HEK293 (cell line): ENCODE measurements at regions not wholly inside any gene's neighbourhood (a gene's known extent, or its start where the extent isn't known, plus 50 kb on each side); places are given as distances from the start of the nearest gene placed in this dataset.

Experiments
- CTCF ChIA-PET: fragments of 350-600 bp; formaldehyde crosslinking; extraction: SDS; loops from one replicate; lab custom pipeline; 2021; ENCODE audit warnings: antibody characterized with exemption; lab: Yijun Ruan, JAX
- POLR2A ChIA-PET: fragments of 300-600 bp; formaldehyde crosslinking; extraction: SDS; loops from one replicate; lab custom pipeline; 2020; ENCODE audit warnings: antibody characterized with exemption, inconsistent platforms; lab: Yijun Ruan, JAX
- H3K27ac ChIP-seq: fragments of 200-500 bp; sonication (Bioruptor generic); 2 replicates; pipeline ENCODE4 v1.5.1; 2014; ENCODE audit warnings: low read depth, low read length, control low read depth, inconsistent platforms; ENCODE audit errors: extremely low read depth
- H3K36me3 ChIP-seq, 2 experiments: fragments of 200-500 bp in 1 of 2; sonication (Bioruptor generic) in 1 of 2; 1 replicate in 1 of 2; 2 replicates in 1 of 2; pipeline ENCODE4 v1.5.1; 2014 to 2017; ENCODE audit warnings: inconsistent platforms in 2 of 2, low read length in 2 of 2; ENCODE audit not compliant: control insufficient read depth in 2 of 2, insufficient read depth in 1 of 2
- H3K4me1 ChIP-seq: fragments of 200-500 bp; sonication (Bioruptor generic); 2 replicates; pipeline ENCODE4 v1.5.1; 2014; ENCODE audit warnings: mild to moderate bottlenecking, low read length, inconsistent platforms; ENCODE audit not compliant: control insufficient read depth, insufficient read depth
- H3K4me3 ChIP-seq: 2 replicates; pipeline ENCODE4 v1.5.1; 2011; ENCODE audit warnings: low read depth, mild to moderate bottlenecking, control low read depth, low read length, moderate library complexity
- H3K9me3 ChIP-seq: fragments of 200-500 bp; sonication (Bioruptor generic); 2 replicates; pipeline ENCODE4 v1.5.1; 2014; ENCODE audit warnings: low read depth, low read length, inconsistent platforms; ENCODE audit not compliant: control insufficient read depth, insufficient read depth
- KLF10 ChIP-seq: fragments of 450-650 bp; IDR thresholded peaks from 2 replicates; pipeline ENCODE4 v1.5.1; 2018; ENCODE audit warnings: missing biosample characterization, mild to moderate bottlenecking, missing genetic modification characterization
- KLF7 ChIP-seq: fragments of 450-650 bp; formaldehyde crosslinking; IDR thresholded peaks from 2 replicates; pipeline ENCODE4 v1.5.1; 2016; ENCODE audit warnings: missing biosample characterization, missing genetic modification characterization, borderline replicate concordance
- PRDM10 ChIP-seq: fragments of 450-650 bp; formaldehyde crosslinking; IDR thresholded peaks from 2 replicates; pipeline ENCODE4 v1.5.1; 2016; ENCODE audit warnings: missing biosample characterization, missing genetic modification characterization
- SCRT2 ChIP-seq: fragments of 450-650 bp; formaldehyde crosslinking; IDR thresholded peaks from 2 replicates; pipeline ENCODE4 v1.5.1; 2016; ENCODE audit warnings: missing biosample characterization, missing genetic modification characterization
- SP2 ChIP-seq: fragments of 450-650 bp; formaldehyde crosslinking; IDR thresholded peaks from 2 replicates; pipeline ENCODE4 v1.5.1; 2016; ENCODE audit warnings: missing biosample characterization, missing genetic modification characterization
- SP3 ChIP-seq: fragments of 450-650 bp; formaldehyde crosslinking; IDR thresholded peaks from 2 replicates; pipeline ENCODE4 v1.5.1; 2016; ENCODE audit warnings: missing biosample characterization, missing genetic modification characterization
- ZEB2 ChIP-seq: fragments of 450-650 bp; formaldehyde crosslinking; IDR thresholded peaks from 2 replicates; pipeline ENCODE4 v1.5.1; 2016; ENCODE audit warnings: missing biosample characterization, missing genetic modification characterization
- ZNF132 ChIP-seq: fragments of 450-650 bp; formaldehyde crosslinking; IDR thresholded peaks from 2 replicates; pipeline ENCODE4 v1.5.1; 2017; ENCODE audit warnings: missing biosample characterization, missing genetic modification characterization, borderline replicate concordance
- ZNF138 ChIP-seq: fragments of 450-650 bp; formaldehyde crosslinking; IDR thresholded peaks from 2 replicates; pipeline ENCODE4 v1.5.1; 2016; ENCODE audit warnings: missing biosample characterization, missing genetic modification characterization, borderline replicate concordance
- ZNF175 ChIP-seq: fragments of 450-650 bp; formaldehyde crosslinking; IDR thresholded peaks from 2 replicates; pipeline ENCODE4 v1.5.1; 2016; ENCODE audit warnings: missing biosample characterization, missing genetic modification characterization
- ZNF184 ChIP-seq: fragments of 450-650 bp; IDR thresholded peaks from 2 replicates; pipeline ENCODE4 v1.5.1; 2018; ENCODE audit warnings: missing biosample characterization, mild to moderate bottlenecking, missing genetic modification characterization
- ZNF37A ChIP-seq: fragments of 450-650 bp; IDR thresholded peaks from 2 replicates; pipeline ENCODE4 v1.5.1; 2018; ENCODE audit warnings: missing biosample characterization, missing genetic modification characterization
- ZNF404 ChIP-seq: fragments of 450-650 bp; formaldehyde crosslinking; IDR thresholded peaks from 2 replicates; pipeline ENCODE4 v1.5.1; 2017; ENCODE audit warnings: missing biosample characterization, missing genetic modification characterization
- ZNF423 ChIP-seq: fragments of 450-650 bp; formaldehyde crosslinking; IDR thresholded peaks from 2 replicates; pipeline ENCODE4 v1.5.1; 2016; ENCODE audit warnings: missing biosample characterization, missing genetic modification characterization
- ZNF510 ChIP-seq: fragments of 450-650 bp; formaldehyde crosslinking; IDR thresholded peaks from 2 replicates; pipeline ENCODE4 v1.5.1; 2018; ENCODE audit warnings: mild to moderate bottlenecking, missing genetic modification characterization, missing biosample characterization; ENCODE audit not compliant: insufficient replicate concordance
- ZNF626 ChIP-seq: fragments of 450-650 bp; sonication (Bioruptor Pico); formaldehyde crosslinking; IDR thresholded peaks from 2 replicates; pipeline ENCODE4 v1.5.1; 2018; ENCODE audit warnings: missing biosample characterization, missing genetic modification characterization, inconsistent platforms
- ZNF660 ChIP-seq: fragments of 450-650 bp; IDR thresholded peaks from 2 replicates; pipeline ENCODE4 v1.5.1; 2018; ENCODE audit warnings: missing biosample characterization, mild to moderate bottlenecking, missing genetic modification characterization
- ZNF677 ChIP-seq: fragments of 450-650 bp; IDR thresholded peaks from 2 replicates; pipeline ENCODE4 v1.5.0; 2018; ENCODE audit warnings: missing biosample characterization, mild to moderate bottlenecking, missing genetic modification characterization, moderate library complexity
- ZNF747 ChIP-seq: fragments of 450-650 bp; formaldehyde crosslinking; IDR thresholded peaks from 2 replicates; pipeline ENCODE4 v1.5.1; 2016; ENCODE audit warnings: missing biosample characterization, missing genetic modification characterization
- ZSCAN23 ChIP-seq: fragments of 450-650 bp; formaldehyde crosslinking; IDR thresholded peaks from 2 replicates; pipeline ENCODE4 v1.5.1; 2016; ENCODE audit warnings: missing biosample characterization, missing genetic modification characterization
- ZSCAN4 ChIP-seq: fragments of 450-650 bp; formaldehyde crosslinking; IDR thresholded peaks from 2 replicates; pipeline ENCODE4 v1.5.1; 2017; ENCODE audit warnings: missing biosample characterization, missing genetic modification characterization
- TF ChIP-seq, protein P1 (sequence below): fragments of 450-650 bp; formaldehyde crosslinking; IDR thresholded peaks from 2 replicates; pipeline ENCODE4 v1.5.1; 2016; ENCODE audit warnings: missing biosample characterization, missing genetic modification characterization, borderline replicate concordance
- TF ChIP-seq, protein P2 (sequence below): IDR thresholded peaks from 2 replicates; pipeline ENCODE4 v1.6.1; 2011; ENCODE audit warnings: mild to moderate bottlenecking, low read depth, low read length, borderline replicate concordance
- TF ChIP-seq, protein P3 (sequence below): fragments of 450-650 bp; formaldehyde crosslinking; IDR thresholded peaks from 2 replicates; pipeline ENCODE4 v1.5.1; 2017; ENCODE audit warnings: missing biosample characterization, mild to moderate bottlenecking, missing genetic modification characterization, moderate library complexity

DNA sequence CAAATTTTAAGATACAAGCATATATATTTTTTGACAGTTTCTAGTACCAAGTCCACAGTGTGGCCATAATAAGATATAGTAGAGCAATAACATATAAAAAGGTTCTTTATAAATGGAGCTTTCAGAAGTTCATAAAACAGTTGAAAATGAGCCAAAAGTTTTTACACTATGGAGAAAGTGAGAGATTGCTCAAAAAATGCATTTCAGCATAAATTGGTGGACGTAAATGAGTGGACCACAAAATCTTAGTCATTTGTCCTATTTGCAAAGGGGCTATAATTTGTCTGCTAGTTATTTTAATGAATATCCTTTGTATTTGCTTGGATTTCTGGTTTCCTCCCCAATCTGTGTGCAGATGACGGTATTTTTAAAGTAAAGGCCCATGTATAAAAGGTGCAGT is 159.4 kb upstream of the DAP start (continued):
- TF ChIP-seq ZNF677 (tag by site-specific recombination): no peak
- TF ChIP-seq, all 188 proteins: peak for 0

GRCh38 chr5:10914741-10915480 is 153.9 kb upstream of the DAP start:
- ChIA-PET POLR2A (no interaction called here), CTCF (interaction anchor here (1.0 kb wide), 1 partner anchor 23 kb away, joined by 3 read pairs; no protein-coding TSS in a partner anchor)
- Histone ChIP-seq H3K4me1 (0 out of 2 replicates have a peak, but pooled peaks cover 2% of the 10 kb centered on the region), H3K4me3 (no peak overlapping the region), H3K36me3 (no peaks in the 10 kb centered on the region), H3K9me3 (no peaks in the 10 kb centered on the region), H3K27ac (no peak overlapping the region)
- TF ChIP-seq KLF7 (tag by site-specific recombination): no peak
- TF ChIP-seq SP3 (tag by site-specific recombination): peak; percentile 5; the same call in 1 of the 2 replicates
- TF ChIP-seq, protein P1, sequence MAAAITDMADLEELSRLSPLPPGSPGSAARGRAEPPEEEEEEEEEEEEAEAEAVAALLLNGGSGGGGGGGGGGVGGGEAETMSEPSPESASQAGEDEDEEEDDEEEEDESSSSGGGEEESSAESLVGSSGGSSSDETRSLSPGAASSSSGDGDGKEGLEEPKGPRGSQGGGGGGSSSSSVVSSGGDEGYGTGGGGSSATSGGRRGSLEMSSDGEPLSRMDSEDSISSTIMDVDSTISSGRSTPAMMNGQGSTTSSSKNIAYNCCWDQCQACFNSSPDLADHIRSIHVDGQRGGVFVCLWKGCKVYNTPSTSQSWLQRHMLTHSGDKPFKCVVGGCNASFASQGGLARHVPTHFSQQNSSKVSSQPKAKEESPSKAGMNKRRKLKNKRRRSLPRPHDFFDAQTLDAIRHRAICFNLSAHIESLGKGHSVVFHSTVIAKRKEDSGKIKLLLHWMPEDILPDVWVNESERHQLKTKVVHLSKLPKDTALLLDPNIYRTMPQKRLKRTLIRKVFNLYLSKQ (tag by site-specific recombination): no peak
- TF ChIP-seq ZSCAN4 (tag by site-specific recombination): no peak

DNA sequence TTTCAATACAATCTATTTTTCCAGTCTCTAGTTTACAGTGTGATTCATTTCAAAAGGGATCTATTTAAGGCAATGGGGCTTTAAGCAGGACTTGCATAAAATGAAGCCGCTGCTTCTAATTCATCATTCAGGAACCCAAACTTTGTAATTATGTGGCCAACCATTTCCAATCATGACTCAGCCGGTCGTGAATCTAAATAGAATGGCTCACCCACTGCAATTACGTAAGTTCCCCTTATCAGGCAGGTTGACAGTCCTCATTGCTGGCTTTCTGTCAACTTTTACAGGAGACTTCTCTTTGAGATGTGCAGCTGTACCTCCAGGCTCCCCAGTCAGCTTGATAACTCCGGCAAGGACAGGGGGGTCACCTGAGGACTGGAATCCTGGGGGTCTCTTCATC is 152.8 kb upstream of the DAP start:
- Histone ChIP-seq H3K9me3 (no peaks in the 10 kb centered on the region), H3K4me3 (no peak overlapping the region), H3K4me1 (0 out of 2 replicates have a peak, but pooled peaks cover 2% of the 10 kb centered on the region), H3K27ac (no peak overlapping the region), H3K36me3 (no peaks in the 10 kb centered on the region)
- POLR2A ChIA-PET: no interaction called here
- CTCF ChIA-PET: no interaction called here
- TF ChIP-seq ZNF175 (tag by site-specific recombination): no peak
- no peak for TF ChIP-seq ZNF510 (tag by site-specific recombination)
- TF ChIP-seq ZNF138 (tag by site-specific recombination): no peak
- peak; percentile 71; the same call in 1 of the 2 replicates for TF ChIP-seq ZNF184 (tag by site-specific recombination)
- no peak for TF ChIP-seq ZNF132
- peak; percentile 64; the same call in 1 of the 2 replicates for TF ChIP-seq PRDM10
- TF ChIP-seq ZNF423 (tag by site-specific recombination): no peak
- TF ChIP-seq SCRT2 (tag by site-specific recombination): no peak
- peak; percentile 45; the same call in 1 of the 2 replicates for TF ChIP-seq ZEB2 (tag by site-specific recombination)
- TF ChIP-seq, protein P2, sequence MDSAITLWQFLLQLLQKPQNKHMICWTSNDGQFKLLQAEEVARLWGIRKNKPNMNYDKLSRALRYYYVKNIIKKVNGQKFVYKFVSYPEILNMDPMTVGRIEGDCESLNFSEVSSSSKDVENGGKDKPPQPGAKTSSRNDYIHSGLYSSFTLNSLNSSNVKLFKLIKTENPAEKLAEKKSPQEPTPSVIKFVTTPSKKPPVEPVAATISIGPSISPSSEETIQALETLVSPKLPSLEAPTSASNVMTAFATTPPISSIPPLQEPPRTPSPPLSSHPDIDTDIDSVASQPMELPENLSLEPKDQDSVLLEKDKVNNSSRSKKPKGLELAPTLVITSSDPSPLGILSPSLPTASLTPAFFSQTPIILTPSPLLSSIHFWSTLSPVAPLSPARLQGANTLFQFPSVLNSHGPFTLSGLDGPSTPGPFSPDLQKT: no peak
- TF ChIP-seq, protein P3, sequence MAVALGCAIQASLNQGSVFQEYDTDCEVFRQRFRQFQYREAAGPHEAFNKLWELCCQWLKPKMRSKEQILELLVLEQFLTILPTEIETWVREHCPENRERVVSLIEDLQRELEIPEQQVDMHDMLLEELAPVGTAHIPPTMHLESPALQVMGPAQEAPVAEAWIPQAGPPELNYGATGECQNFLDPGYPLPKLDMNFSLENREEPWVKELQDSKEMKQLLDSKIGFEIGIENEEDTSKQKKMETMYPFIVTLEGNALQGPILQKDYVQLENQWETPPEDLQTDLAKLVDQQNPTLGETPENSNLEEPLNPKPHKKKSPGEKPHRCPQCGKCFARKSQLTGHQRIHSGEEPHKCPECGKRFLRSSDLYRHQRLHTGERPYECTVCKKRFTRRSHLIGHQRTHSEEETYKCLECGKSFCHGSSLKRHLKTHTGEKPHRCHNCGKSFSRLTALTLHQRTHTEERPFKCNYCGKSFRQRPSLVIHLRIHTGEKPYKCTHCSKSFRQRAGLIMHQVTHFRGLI (tag by site-specific recombination): peak; percentile 89; the same call in 1 of the 2 replicates
- TF ChIP-seq ZNF37A (tag by site-specific recombination): 0 out of 2 replicates have a peak, but pooled peaks have one; percentile 18
- 0 out of 2 replicates have a peak, but pooled peaks have one; percentile 8 for TF ChIP-seq SP2 (tag by site-specific recombination)
- TF ChIP-seq ZSCAN23 (tag by site-specific recombination): no peak
- no peak for TF ChIP-seq ZNF626 (tag by site-specific recombination)
- TF ChIP-seq KLF10: no peak
- TF ChIP-seq ZNF747 (tag by site-specific recombination): no peak
- TF ChIP-seq ZNF660 (tag by site-specific recombination): peak; percentile 90
- no peak for TF ChIP-seq ZNF404 (tag by site-specific recombination)
